OCI-LY7 (cell line): ENCODE measurements at regions not wholly inside any gene's neighbourhood (a gene's known extent, or its start where the extent isn't known, plus 50 kb on each side); places are given as distances from the start of the nearest gene placed in this dataset.

Source experiments
- BruUV-seq: library from RNA; stranded (reverse); fragments of 400-500 nt; replicated peaks from 2 replicates; lab custom pipeline; 2021; lab: Mats Ljungman, UMichigan
- CTCF ChIA-PET: fragments of 300-600 bp; sonication (Branson Sonifier 250); formaldehyde crosslinking; loops from one replicate; lab custom pipeline; 2022; ENCODE audit warnings: antibody characterized with exemption; ENCODE audit not compliant: unreplicated experiment; lab: Charles Lee
- POLR2A ChIA-PET: fragments of 300-600 bp; sonication (Branson Sonifier 250); formaldehyde crosslinking; loops from one replicate; lab custom pipeline; 2022; ENCODE audit warnings: antibody characterized with exemption; lab: Charles Lee
- DNase-seq: peaks from one replicate; pipeline ENCODE4 v3.0.0-alpha.2; 2015; ENCODE audit warnings: low spot score
- H2AFZ ChIP-seq: fragments of 200-600 bp; sonication (generic), shearing (Covaris generic); 2 replicates; pipeline ENCODE4 v1.6.1; 2014; ENCODE audit warnings: mild to moderate bottlenecking, antibody characterized with exemption, low read length, moderate library complexity
- H3K27ac ChIP-seq: fragments of 200-600 bp; sonication (generic); 2 replicates; pipeline ENCODE4 v1.5.1; 2014; ENCODE audit warnings: mixed run types, low read depth, mild to moderate bottlenecking, moderate library complexity, low read length, inconsistent platforms; ENCODE audit not compliant: poor library complexity, severe bottlenecking
- H3K36me3 ChIP-seq: fragments of 200-600 bp; sonication (generic); 2 replicates; pipeline ENCODE4 v1.6.1; 2014; ENCODE audit warnings: mild to moderate bottlenecking, antibody characterized with exemption, low read length, moderate library complexity, mixed read lengths; ENCODE audit not compliant: insufficient read depth
- H3K4me1 ChIP-seq: fragments of 200-600 bp; sonication (generic); 2 replicates; pipeline ENCODE4 v1.5.1; 2014; ENCODE audit warnings: mild to moderate bottlenecking, low read length; ENCODE audit not compliant: insufficient read depth, poor library complexity, severe bottlenecking
- H3K4me2 ChIP-seq: fragments of 200-600 bp; sonication (generic); 2 replicates; pipeline ENCODE4 v1.6.1; 2014; ENCODE audit warnings: mild to moderate bottlenecking, low read length
- H3K4me3 ChIP-seq: fragments of 200-600 bp; sonication (generic); 2 replicates; pipeline ENCODE4 v1.5.1; 2014; ENCODE audit warnings: mild to moderate bottlenecking, low read depth, low read length; ENCODE audit not compliant: poor library complexity, severe bottlenecking
- H3K79me2 ChIP-seq: fragments of 200-600 bp; sonication (generic); 2 replicates; pipeline ENCODE4 v1.6.1; 2016; ENCODE audit warnings: low read depth, mild to moderate bottlenecking, low read length, moderate library complexity, mixed read lengths; ENCODE audit not compliant: insufficient read depth
- H3K9me2 ChIP-seq: fragments of 200-600 bp; sonication (generic); 2 replicates; pipeline ENCODE4 v1.6.1; 2016; ENCODE audit warnings: mild to moderate bottlenecking, low read length, mixed read lengths; ENCODE audit not compliant: insufficient read depth
- H3K9me3 ChIP-seq: fragments of 200-600 bp; sonication (generic); 2 replicates; pipeline ENCODE4 v1.6.1; 2014; ENCODE audit warnings: mild to moderate bottlenecking, mixed run types, low read length, mixed read lengths
- H4K20me1 ChIP-seq: fragments of 200-600 bp; sonication (generic); 2 replicates; pipeline ENCODE4 v1.6.1; 2014; ENCODE audit warnings: mild to moderate bottlenecking, antibody characterized with exemption, low read length, moderate library complexity, mixed read lengths; ENCODE audit not compliant: insufficient read depth
- EZH2phosphoT487 ChIP-seq: fragments of 200-600 bp; sonication (generic); IDR thresholded peaks from 2 replicates; pipeline ENCODE4 v1.6.1; 2018; ENCODE audit warnings: low read depth, borderline replicate concordance, mild to moderate bottlenecking, mixed run types, antibody characterized with exemption, low read length, moderate library complexity, mixed read lengths
- intact Hi-C: fragments of 100-400 bp; cut with micrococcal nuclease; formaldehyde crosslinking; loops from one replicate; pipeline ENCODE4 v1.10.0; 2022; ENCODE audit not compliant: unreplicated experiment
- TF ChIP-seq, protein P1 (sequence below): fragments of 200-600 bp; sonication (generic); conservative IDR thresholded peaks from 2 replicates; pipeline ENCODE4 v1.5.1; 2014; ENCODE audit warnings: mild to moderate bottlenecking, antibody characterized with exemption, low read length, moderate library complexity, mixed read lengths

DNA sequence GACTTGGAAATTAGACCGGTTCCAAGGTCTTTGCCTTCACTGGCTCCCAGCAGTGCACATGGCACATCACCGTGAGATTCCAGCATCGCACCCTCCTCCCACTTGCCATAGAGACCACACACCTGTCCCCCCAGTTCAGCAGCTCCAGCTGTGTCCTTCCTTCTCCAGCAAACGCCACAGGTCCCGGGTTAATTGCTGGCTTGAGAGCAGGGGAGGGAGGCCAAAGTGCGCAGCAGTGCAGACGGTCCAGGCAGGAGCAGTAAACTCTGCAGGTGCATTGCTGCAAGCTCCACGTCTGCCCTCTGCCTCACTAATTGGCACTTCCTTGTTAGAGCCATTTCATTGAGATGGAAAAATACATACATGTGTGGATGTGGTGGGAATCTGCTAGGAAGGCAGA is 65.3 kb downstream of the KLHDC7A start:
- Histone ChIP-seq H3K36me3 (no peaks in the 10 kb centered on the region), H3K79me2 (no peaks in the 10 kb centered on the region), H3K4me1 (no peaks in the 10 kb centered on the region), H3K27ac (no peak overlapping the region), H3K4me2 (no peak overlapping the region), H4K20me1 (no peaks in the 10 kb centered on the region), H3K9me2 (no peaks in the 10 kb centered on the region), H3K4me3 (no peak overlapping the region), H3K9me3 (no peaks in the 10 kb centered on the region), H2AFZ (no peak overlapping the region)
- BruUV-seq = no TSS peak
- TF ChIP-seq EZH2phosphoT487 = no peak
- TF ChIP-seq, protein P1, sequence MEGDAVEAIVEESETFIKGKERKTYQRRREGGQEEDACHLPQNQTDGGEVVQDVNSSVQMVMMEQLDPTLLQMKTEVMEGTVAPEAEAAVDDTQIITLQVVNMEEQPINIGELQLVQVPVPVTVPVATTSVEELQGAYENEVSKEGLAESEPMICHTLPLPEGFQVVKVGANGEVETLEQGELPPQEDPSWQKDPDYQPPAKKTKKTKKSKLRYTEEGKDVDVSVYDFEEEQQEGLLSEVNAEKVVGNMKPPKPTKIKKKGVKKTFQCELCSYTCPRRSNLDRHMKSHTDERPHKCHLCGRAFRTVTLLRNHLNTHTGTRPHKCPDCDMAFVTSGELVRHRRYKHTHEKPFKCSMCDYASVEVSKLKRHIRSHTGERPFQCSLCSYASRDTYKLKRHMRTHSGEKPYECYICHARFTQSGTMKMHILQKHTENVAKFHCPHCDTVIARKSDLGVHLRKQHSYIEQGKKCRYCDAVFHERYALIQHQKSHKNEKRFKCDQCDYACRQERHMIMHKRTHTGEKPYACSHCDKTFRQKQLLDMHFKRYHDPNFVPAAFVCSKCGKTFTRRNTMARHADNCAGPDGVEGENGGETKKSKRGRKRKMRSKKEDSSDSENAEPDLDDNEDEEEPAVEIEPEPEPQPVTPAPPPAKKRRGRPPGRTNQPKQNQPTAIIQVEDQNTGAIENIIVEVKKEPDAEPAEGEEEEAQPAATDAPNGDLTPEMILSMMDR = no peak
- ChIA-PET CTCF (no interaction called here), POLR2A (no interaction called here)
- DNase-seq = no peak
- intact Hi-C loops = no loop called here

DNA sequence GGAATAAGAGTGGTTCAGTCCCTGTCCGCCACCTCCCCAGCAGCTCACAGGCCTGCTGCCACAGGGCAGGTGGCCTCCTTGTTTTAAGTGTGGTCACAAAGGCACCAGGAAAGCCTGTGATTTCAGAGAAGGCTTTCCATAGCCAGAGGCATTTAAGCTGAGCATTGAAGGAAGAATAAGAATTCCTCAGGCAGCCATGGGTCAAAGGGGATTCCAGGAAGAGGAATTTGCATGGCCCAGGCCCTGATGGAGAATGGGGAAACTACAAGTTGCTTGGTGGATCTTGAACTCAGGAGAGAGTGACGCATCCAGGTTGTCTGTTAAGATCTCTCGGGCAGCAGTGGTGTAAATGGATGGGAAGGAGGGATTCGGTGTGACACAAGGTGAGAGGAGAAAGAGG is 66.7 kb downstream of the KLHDC7A start:
- H3K36me3 ChIP-seq = no peaks in the 10 kb centered on the region
- no peak overlapping the region for H3K27ac ChIP-seq
- H3K4me3 ChIP-seq = no peak overlapping the region
- H4K20me1 ChIP-seq = no peaks in the 10 kb centered on the region
- CTCF ChIA-PET = no interaction called here
- H3K9me2 ChIP-seq = no peaks in the 10 kb centered on the region
- no peak for DNase-seq
- intact Hi-C loops = no loop called here
- no peaks in the 10 kb centered on the region for H3K4me1 ChIP-seq
- H3K79me2 ChIP-seq = no peaks in the 10 kb centered on the region
- no peak overlapping the region for H3K4me2 ChIP-seq
- POLR2A ChIA-PET = no interaction called here
- H3K9me3 ChIP-seq = no peaks in the 10 kb centered on the region
- TF ChIP-seq, protein P1 = no peak
- no peak for TF ChIP-seq EZH2phosphoT487
- no TSS peak for BruUV-seq
- no peak overlapping the region for H2AFZ ChIP-seq

DNA sequence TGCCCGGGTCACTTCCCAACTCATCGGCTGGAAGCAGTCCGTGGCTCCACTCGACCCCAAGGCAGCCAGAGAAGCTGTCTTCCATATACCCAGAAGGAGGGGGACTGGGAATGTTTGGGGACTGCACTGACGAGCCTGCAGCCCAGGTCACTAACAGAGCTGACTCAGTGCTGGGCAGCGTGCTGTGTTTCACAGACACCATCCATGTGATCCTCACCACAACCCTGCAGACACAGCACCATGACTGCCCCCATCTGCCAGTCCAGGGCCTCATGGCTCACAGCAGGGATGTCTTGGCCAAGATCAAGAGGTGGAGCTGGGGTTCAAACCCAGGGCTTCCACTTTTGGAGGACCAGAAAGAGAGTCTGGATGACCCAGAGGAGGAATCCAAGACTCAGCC is 67.9 kb downstream of the KLHDC7A start:
- no TSS peak for BruUV-seq
- H3K4me3 ChIP-seq = no peak overlapping the region
- TF ChIP-seq, protein P1 = no peak
- no peak for TF ChIP-seq EZH2phosphoT487
- H3K36me3 ChIP-seq = no peaks in the 10 kb centered on the region
- no peaks in the 10 kb centered on the region for H4K20me1 ChIP-seq
- no peak overlapping the region for H3K27ac ChIP-seq
- H3K9me3 ChIP-seq = no peaks in the 10 kb centered on the region
- H2AFZ ChIP-seq = no peak overlapping the region
- H3K4me2 ChIP-seq = no peak overlapping the region
- CTCF ChIA-PET = interaction anchor here (0.6 kb wide), 1 partner anchor 27 kb away, joined by 4 read pairs; no protein-coding TSS in a partner anchor
- H3K4me1 ChIP-seq = no peaks in the 10 kb centered on the region
- POLR2A ChIA-PET = no interaction called here
- no peaks in the 10 kb centered on the region for H3K9me2 ChIP-seq
- no peak for DNase-seq
- intact Hi-C loops = no loop called here
- no peaks in the 10 kb centered on the region for H3K79me2 ChIP-seq
